ENCODE measurements at regions not wholly inside any gene's neighbourhood (a gene's known extent, or its start where the extent isn't known, plus 50 kb on each side); places are given as distances from the start of the nearest gene placed in this dataset.

DNA sequence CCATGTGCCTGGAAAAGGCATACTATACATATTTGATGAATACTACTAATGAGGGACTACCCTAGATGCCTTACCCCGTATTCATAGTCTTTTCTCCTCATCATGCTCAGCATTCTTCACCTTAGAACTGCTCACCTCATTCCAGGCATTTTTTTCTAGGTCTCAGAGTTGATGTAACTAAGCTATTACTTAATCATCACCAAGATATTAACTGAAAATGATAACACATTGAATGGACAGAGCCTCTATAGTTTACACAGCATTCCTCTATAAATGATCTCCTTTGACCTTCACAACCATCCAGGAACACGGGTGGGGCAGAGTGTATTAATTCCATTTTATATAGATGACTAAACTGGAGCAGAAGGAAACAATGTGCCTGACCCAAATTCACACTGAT lies 174.1 kb upstream of the DPH6 start:
- TF ChIP-seq, protein P1, sequence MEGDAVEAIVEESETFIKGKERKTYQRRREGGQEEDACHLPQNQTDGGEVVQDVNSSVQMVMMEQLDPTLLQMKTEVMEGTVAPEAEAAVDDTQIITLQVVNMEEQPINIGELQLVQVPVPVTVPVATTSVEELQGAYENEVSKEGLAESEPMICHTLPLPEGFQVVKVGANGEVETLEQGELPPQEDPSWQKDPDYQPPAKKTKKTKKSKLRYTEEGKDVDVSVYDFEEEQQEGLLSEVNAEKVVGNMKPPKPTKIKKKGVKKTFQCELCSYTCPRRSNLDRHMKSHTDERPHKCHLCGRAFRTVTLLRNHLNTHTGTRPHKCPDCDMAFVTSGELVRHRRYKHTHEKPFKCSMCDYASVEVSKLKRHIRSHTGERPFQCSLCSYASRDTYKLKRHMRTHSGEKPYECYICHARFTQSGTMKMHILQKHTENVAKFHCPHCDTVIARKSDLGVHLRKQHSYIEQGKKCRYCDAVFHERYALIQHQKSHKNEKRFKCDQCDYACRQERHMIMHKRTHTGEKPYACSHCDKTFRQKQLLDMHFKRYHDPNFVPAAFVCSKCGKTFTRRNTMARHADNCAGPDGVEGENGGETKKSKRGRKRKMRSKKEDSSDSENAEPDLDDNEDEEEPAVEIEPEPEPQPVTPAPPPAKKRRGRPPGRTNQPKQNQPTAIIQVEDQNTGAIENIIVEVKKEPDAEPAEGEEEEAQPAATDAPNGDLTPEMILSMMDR (IDR thresholded peaks at IDR 0.05; ENCODE audit: insufficient read depth, low read length, poor library complexity, severe bottlenecking): no peak
- no peak overlapping the region for H3K4me3 ChIP-seq (ENCODE audit: low read depth, low read length)
- H3K36me3 ChIP-seq (ENCODE audit: control insufficient read depth, insufficient read depth, low read length): no peaks in the 10 kb centered on the region
- DNase-seq (ENCODE audit: low read depth): no peak
- H3K27me3 ChIP-seq (ENCODE audit: control insufficient read depth, insufficient read depth, low read length): no peaks in the 10 kb centered on the region

DNA sequence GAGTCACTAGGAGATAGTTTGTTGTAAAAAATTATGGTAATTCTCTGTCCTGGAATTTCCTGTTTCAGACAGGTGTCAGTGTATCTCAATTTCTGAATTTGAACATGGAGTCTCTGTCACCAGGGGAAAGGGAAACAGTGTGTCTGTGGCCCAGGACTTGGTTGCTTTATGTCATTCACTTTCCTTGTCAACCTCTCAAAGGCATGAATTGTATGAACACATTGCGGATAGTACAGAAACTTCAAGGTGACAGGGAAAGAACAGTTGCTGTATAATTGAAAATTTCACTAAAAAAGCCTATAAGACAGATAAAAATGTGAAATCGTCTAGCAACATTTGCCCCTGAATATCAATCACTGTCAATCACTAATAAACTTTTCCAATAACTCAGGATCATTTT lies 175.0 kb upstream of the DPH6 start:
- Histone ChIP-seq H3K36me3 (ENCODE audit: control insufficient read depth, insufficient read depth, low read length) (no peaks in the 10 kb centered on the region), H3K4me3 (ENCODE audit: low read depth, low read length) (no peak overlapping the region), H3K27me3 (ENCODE audit: control insufficient read depth, insufficient read depth, low read length) (no peaks in the 10 kb centered on the region)
- TF ChIP-seq, protein P1 (IDR thresholded peaks at IDR 0.05; ENCODE audit: insufficient read depth, low read length, poor library complexity, severe bottlenecking): no peak
- DNase-seq (ENCODE audit: low read depth): no peak

DNA sequence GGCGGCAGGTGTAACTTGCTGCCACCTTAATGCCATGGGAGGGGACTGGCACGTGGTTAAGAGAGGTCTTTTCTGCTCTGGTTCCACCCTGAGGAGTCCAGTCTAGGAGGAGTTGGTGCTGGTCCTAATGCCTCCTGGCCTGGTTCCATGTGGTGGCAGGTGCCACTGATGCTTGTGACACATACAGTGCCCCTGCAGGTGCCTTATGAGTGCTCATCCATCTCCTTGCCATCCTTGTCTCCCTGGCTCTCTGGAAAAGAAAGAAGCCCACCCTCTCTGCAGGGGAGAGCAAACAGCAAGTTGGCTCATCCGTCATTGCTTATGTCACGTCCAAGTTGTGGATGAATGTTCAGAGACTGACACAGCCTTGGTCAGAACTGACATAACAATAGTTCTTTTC lies 175.8 kb upstream of the DPH6 start:
- H3K36me3 ChIP-seq (ENCODE audit: control insufficient read depth, insufficient read depth, low read length): no peaks in the 10 kb centered on the region
- TF ChIP-seq, protein P1 (IDR thresholded peaks at IDR 0.05; ENCODE audit: insufficient read depth, low read length, poor library complexity, severe bottlenecking): no peak
- no peaks in the 10 kb centered on the region for H3K27me3 ChIP-seq (ENCODE audit: control insufficient read depth, insufficient read depth, low read length)
- H3K4me3 ChIP-seq (ENCODE audit: low read depth, low read length): no peak overlapping the region
- no peak for DNase-seq (ENCODE audit: low read depth)

DNA sequence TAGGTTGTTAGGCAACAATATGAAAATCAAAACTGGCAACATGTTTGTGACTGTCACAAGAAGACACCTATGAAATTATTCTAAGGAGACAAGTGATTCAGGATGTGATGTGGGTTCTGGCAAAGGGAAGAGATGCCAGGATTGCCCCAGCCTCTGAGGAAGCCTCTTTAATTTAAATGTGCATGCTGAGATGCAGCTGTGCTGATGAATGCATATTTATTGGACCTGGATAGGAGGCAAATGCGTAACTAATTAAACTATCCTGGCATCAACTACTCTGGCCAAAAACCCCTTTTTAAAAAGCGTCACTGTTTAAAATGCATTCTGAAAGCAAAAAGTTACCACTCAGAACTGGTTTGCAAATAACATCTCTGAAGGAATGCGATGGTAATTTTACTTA lies 176.5 kb upstream of the DPH6 start:
- H3K36me3 ChIP-seq (ENCODE audit: control insufficient read depth, insufficient read depth, low read length): no peaks in the 10 kb centered on the region
- DNase-seq (ENCODE audit: low read depth): no peak
- H3K4me3 ChIP-seq (ENCODE audit: low read depth, low read length): no peak overlapping the region
- no peaks in the 10 kb centered on the region for H3K27me3 ChIP-seq (ENCODE audit: control insufficient read depth, insufficient read depth, low read length)
- TF ChIP-seq, protein P1 (IDR thresholded peaks at IDR 0.05; ENCODE audit: insufficient read depth, low read length, poor library complexity, severe bottlenecking): no peak

DNA sequence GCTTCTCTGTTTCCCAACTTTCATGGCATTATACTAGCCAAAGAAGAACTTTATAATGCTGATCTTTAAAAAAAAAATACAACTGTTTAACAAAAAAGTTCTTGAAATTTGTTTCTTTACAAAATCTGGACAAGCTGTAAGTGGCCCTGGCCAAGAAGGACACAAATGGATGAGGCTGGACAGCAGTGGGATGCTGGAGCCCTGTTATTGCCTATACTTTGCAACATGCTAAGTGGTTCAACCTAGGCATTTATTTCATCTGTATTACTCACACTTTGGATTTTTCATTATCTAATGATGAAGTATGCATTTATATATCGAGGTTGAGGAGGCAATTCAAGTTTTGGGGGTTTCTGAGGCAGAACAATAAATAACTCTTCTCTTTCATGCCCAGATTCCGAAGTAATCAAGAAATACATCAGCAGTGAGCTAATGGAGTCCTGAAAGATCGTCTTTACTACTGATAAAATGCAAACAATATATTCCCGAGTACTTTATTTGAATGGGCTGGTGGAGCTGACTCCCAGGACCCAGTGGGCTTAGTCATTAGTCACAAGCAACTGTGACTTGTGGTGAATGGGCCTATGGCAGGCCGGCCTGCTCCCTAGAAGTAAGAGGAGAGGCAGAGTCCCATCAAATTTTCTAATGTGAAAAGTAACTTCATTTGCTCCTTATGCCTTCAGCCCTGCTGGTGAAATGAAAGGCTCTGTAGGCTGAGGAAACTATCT lies 177.3 kb upstream of the DPH6 start:
- no peak for DNase-seq (ENCODE audit: low read depth)
- Histone ChIP-seq H3K4me3 (ENCODE audit: low read depth, low read length) (no peak overlapping the region), H3K36me3 (ENCODE audit: control insufficient read depth, insufficient read depth, low read length) (no peaks in the 10 kb centered on the region), H3K27me3 (ENCODE audit: control insufficient read depth, insufficient read depth, low read length) (no peaks in the 10 kb centered on the region)
- TF ChIP-seq, protein P1 (IDR thresholded peaks at IDR 0.05; ENCODE audit: insufficient read depth, low read length, poor library complexity, severe bottlenecking): no peak

DNA sequence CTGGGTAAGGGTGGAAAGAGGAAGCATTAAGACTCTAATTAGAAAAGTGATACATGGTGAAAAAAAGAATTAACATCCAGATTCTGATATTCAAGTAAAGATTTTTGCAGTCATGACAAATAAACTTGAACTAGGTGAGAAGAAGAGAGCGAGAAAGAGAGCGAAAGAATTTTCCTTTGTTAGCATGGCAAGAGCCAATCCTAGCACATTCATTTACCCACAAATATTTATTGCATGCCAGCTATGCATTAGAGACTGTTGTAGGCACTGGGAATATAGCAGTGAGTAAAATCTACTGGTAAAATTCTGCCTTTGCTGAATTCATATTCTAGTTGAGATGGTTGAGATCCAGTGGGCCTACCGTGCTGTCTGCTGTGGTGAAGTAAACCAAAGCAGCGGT lies 177.9 kb upstream of the DPH6 start:
- TF ChIP-seq, protein P1 (IDR thresholded peaks at IDR 0.05; ENCODE audit: insufficient read depth, low read length, poor library complexity, severe bottlenecking): no peak
- no peak for DNase-seq (ENCODE audit: low read depth)
- Histone ChIP-seq H3K27me3 (ENCODE audit: control insufficient read depth, insufficient read depth, low read length) (no peaks in the 10 kb centered on the region), H3K36me3 (ENCODE audit: control insufficient read depth, insufficient read depth, low read length) (no peaks in the 10 kb centered on the region), H3K4me3 (ENCODE audit: low read depth, low read length) (no peak overlapping the region)
